H1 (cell line): ENCODE measurements at regions not wholly inside any gene's neighbourhood (a gene's known extent, or its start where the extent isn't known, plus 50 kb on each side); places are given as distances from the start of the nearest gene placed in this dataset.

Experiments
- CTCF ChIA-PET: fragments of 300-600 bp; sonication (Branson Sonifier 250); formaldehyde crosslinking; loops from one replicate; lab custom pipeline; 2021; ENCODE audit not compliant: partially characterized antibody; lab: Charles Lee
- POLR2A ChIA-PET: fragments of 300-600 bp; sonication (Branson Sonifier 250); formaldehyde crosslinking; loops from one replicate; lab custom pipeline; 2021; ENCODE audit warnings: inconsistent platforms; ENCODE audit not compliant: partially characterized antibody; lab: Charles Lee
- DNase-seq, 2 experiments: peaks; one replicate each; pipeline versions ENCODE4 v3.0.0 to v3.0.0-alpha.2; 2010 to 2022; ENCODE audit warnings: low spot score in 2 of 2, low read depth in 1 of 2, mixed read lengths in 1 of 2
- FAIRE-seq: peaks from 2 replicates; lab custom pipeline; 2011; peaks lifted over from hg19 to GRCh38; lab: Jason Lieb, UNC
- H2AFZ ChIP-seq: 2 replicates; pipeline ENCODE4 v1.8.1; 2012; ENCODE audit warnings: low read length, inconsistent platforms
- H2AK5ac ChIP-seq: 2 replicates; pipeline ENCODE4 v1.6.1; 2013; ENCODE audit warnings: low read depth, low read length
- H2BK120ac ChIP-seq: replicated peaks from 2 replicates; pipeline ENCODE3; 2013; ENCODE audit warnings: low read depth, low read length, inconsistent platforms
- H2BK12ac ChIP-seq: 2 replicates; pipeline ENCODE4 v1.6.1; 2013; ENCODE audit warnings: low read depth, low read length
- H2BK15ac ChIP-seq: 2 replicates; pipeline ENCODE4 v1.6.1; 2013; ENCODE audit warnings: low read length
- H2BK20ac ChIP-seq: 2 replicates; pipeline ENCODE4 v1.6.1; 2013; ENCODE audit warnings: low read length
- H2BK5ac ChIP-seq: 2 replicates; pipeline ENCODE4 v1.6.1; 2013; ENCODE audit warnings: low read depth, low read length
- H3K14ac ChIP-seq: 2 replicates; pipeline ENCODE4 v1.6.1; 2013; ENCODE audit warnings: inconsistent platforms; ENCODE audit not compliant: insufficient read length
- H3K18ac ChIP-seq: 2 replicates; pipeline ENCODE4 v1.6.1; 2013; ENCODE audit warnings: low read length; ENCODE audit errors: extremely low read depth
- H3K23ac ChIP-seq: 2 replicates; pipeline ENCODE4 v1.6.1; 2013; ENCODE audit warnings: inconsistent platforms; ENCODE audit not compliant: insufficient read length
- H3K23me2 ChIP-seq: 2 replicates; pipeline ENCODE4 v1.6.1; 2013; ENCODE audit warnings: low read depth, low read length
- H3K27ac ChIP-seq: 2 replicates; pipeline ENCODE4 v1.6.1; 2011; ENCODE audit warnings: low read depth, low read length, inconsistent platforms
- H3K27me3 ChIP-seq, 4 experiments: replicated peaks in 1 of 4; 1 replicate in 1 of 4; 2 replicates in 3 of 4; pipeline versions ENCODE4 v1.6.1 to v1.8.1; 2011 to 2013; ENCODE audit warnings: low read length in 3 of 4, mild to moderate bottlenecking in 3 of 4, inconsistent platforms in 2 of 4, mixed read lengths in 2 of 4, moderate library complexity in 1 of 4; ENCODE audit not compliant: control insufficient read depth in 3 of 4, insufficient read depth in 3 of 4; ENCODE audit errors: extremely low read depth in 1 of 4
- H3K36me3 ChIP-seq, 4 experiments: 2 replicates each; pipeline versions ENCODE4 v1.6.1 to v1.8.1; 2011 to 2013; ENCODE audit warnings: mild to moderate bottlenecking in 4 of 4, low read length in 3 of 4, moderate library complexity in 2 of 4, control low read depth in 1 of 4, inconsistent platforms in 1 of 4; ENCODE audit not compliant: insufficient read depth in 4 of 4, control insufficient read depth in 2 of 4
- H3K4ac ChIP-seq: replicated peaks from 2 replicates; pipeline ENCODE3; 2013; ENCODE audit warnings: low read length, low read depth, mixed read lengths, inconsistent platforms; ENCODE audit not compliant: insufficient read length
- H3K4me1 ChIP-seq, 4 experiments: replicated peaks in 1 of 4; 1 replicate in 1 of 4; 2 replicates in 3 of 4; pipeline versions ENCODE4 v1.6.1 to v1.8.1; 2011 to 2013; ENCODE audit warnings: low read length in 3 of 4, inconsistent platforms in 2 of 4, mixed read lengths in 1 of 4; ENCODE audit not compliant: insufficient read depth in 4 of 4, control insufficient read depth in 3 of 4
- H3K4me2 ChIP-seq, 2 experiments: 2 replicates each; pipeline versions ENCODE4 v1.6.1 to v1.8.1; 2011 to 2013; ENCODE audit warnings: low read depth in 2 of 2, low read length in 2 of 2, control low read depth in 1 of 2, inconsistent platforms in 1 of 2, mild to moderate bottlenecking in 1 of 2; ENCODE audit not compliant: insufficient read depth in 1 of 2
- H3K4me3 ChIP-seq, 4 experiments: fragments of 200-600, 300-600 bp in 1 of 4; sonication (generic), shearing (Covaris generic), sonication (Bioruptor Twin) in 1 of 4; 2 replicates each; pipeline versions ENCODE4 v1.5.1 to v1.8.1; 2011 to 2016; ENCODE audit warnings: low read length in 4 of 4, low read depth in 3 of 4, control low read depth in 2 of 4, inconsistent platforms in 2 of 4, mild to moderate bottlenecking in 2 of 4, mixed read lengths in 1 of 4, moderate library complexity in 1 of 4; ENCODE audit not compliant: insufficient read depth in 2 of 4; ENCODE audit errors: extremely low read depth in 1 of 4
- H3K56ac ChIP-seq: replicated peaks from 2 replicates; pipeline ENCODE3; 2013; ENCODE audit warnings: low read depth, mild to moderate bottlenecking, mixed read lengths, low read length, inconsistent platforms; ENCODE audit not compliant: insufficient read length
- H3K79me1 ChIP-seq: 2 replicates; pipeline ENCODE4 v1.6.1; 2013; ENCODE audit warnings: low read depth, low read length, control low read depth
- H3K79me2 ChIP-seq, 2 experiments: 2 replicates each; pipeline versions ENCODE4 v1.6.1 to v1.8.1; 2012 to 2013; ENCODE audit warnings: low read length in 2 of 2, mild to moderate bottlenecking in 2 of 2, inconsistent platforms in 1 of 2; ENCODE audit not compliant: insufficient read depth in 2 of 2, control insufficient read depth in 1 of 2
- H3K9ac ChIP-seq, 4 experiments: replicated peaks in 1 of 4; 1 replicate in 1 of 4; 2 replicates in 3 of 4; pipeline versions ENCODE4 v1.6.1 to v1.8.1; 2011 to 2013; ENCODE audit warnings: low read depth in 3 of 4, low read length in 3 of 4, control low read depth in 2 of 4, mild to moderate bottlenecking in 2 of 4, moderate library complexity in 2 of 4, inconsistent platforms in 1 of 4; ENCODE audit errors: extremely low read depth in 1 of 4
- H3K9me3 ChIP-seq, 2 experiments: 2 replicates each; pipeline versions ENCODE4 v1.6.1 to v1.8.1; 2012 to 2013; ENCODE audit warnings: mild to moderate bottlenecking in 2 of 2, moderate library complexity in 2 of 2, control low read depth in 1 of 2, inconsistent platforms in 1 of 2, low read depth in 1 of 2, low read length in 1 of 2, mixed read lengths in 1 of 2; ENCODE audit not compliant: insufficient read depth in 2 of 2
- H4K20me1 ChIP-seq, 2 experiments: replicated peaks in 1 of 2; 2 replicates each; pipeline versions ENCODE3 to v1.8.1; 2011 to 2013; ENCODE audit warnings: inconsistent platforms in 2 of 2, low read length in 2 of 2, mild to moderate bottlenecking in 1 of 2; ENCODE audit not compliant: insufficient read depth in 2 of 2, control insufficient read depth in 1 of 2
- H4K5ac ChIP-seq: 2 replicates; pipeline ENCODE4 v1.6.1; 2013; ENCODE audit warnings: low read length, low read depth, mixed read lengths, inconsistent platforms; ENCODE audit not compliant: insufficient read length
- H4K8ac ChIP-seq: 2 replicates; pipeline ENCODE4 v1.8.0; 2013; ENCODE audit warnings: mild to moderate bottlenecking, moderate library complexity, low read length, inconsistent platforms; ENCODE audit not compliant: insufficient read depth; ENCODE audit errors: extremely low read depth
- H4K91ac ChIP-seq: replicated peaks from 2 replicates; pipeline ENCODE3; 2013; ENCODE audit warnings: low read length, mixed read lengths, inconsistent platforms; ENCODE audit not compliant: insufficient read length
- ATF3 ChIP-seq: IDR thresholded peaks from 2 replicates; pipeline ENCODE4 v1.6.1; 2011; ENCODE audit warnings: low read depth, mild to moderate bottlenecking, low read length; ENCODE audit not compliant: insufficient read depth
- CHD1 ChIP-seq: IDR thresholded peaks from 2 replicates; pipeline ENCODE4 v1.6.1; 2012; ENCODE audit warnings: low read depth, low read length, improper control_type of control experiment
- WGBS, 2 experiments: shearing (Covaris generic) in 1 of 2; methylation state at CpG; one replicate each; pipeline versions ENCODE4 v1.1.6 to v1.1.7; 2013 to 2015; ENCODE audit warnings: low lambda C conversion rate in 2 of 2, mixed read lengths in 2 of 2, inconsistent platforms in 1 of 2, low coverage in 1 of 2, missing lambda C conversion rate in 1 of 2; ENCODE audit not compliant: insufficient replicate concordance in 2 of 2, insufficient coverage in 1 of 2, insufficient read length in 1 of 2; ENCODE audit errors: extremely low coverage in 1 of 2, missing lambda C conversion rate in 1 of 2; 5-methylcytosine and 5-hydroxymethylcytosine counted together

GRCh38 chrX:7351926-7352325, 204.0 kb upstream of the PUDP start:
- H3K9me3 ChIP-seq, result no peaks in the 10 kb centered on the region
- no peak overlapping the region for H2BK12ac ChIP-seq
- no peak overlapping the region for H4K5ac ChIP-seq
- no peak overlapping the region for H4K8ac ChIP-seq
- CTCF ChIA-PET, result no interaction called here
- no peak overlapping the region for H2BK5ac ChIP-seq
- no peak overlapping the region for H3K4me3 ChIP-seq
- no peak overlapping the region for H3K56ac ChIP-seq
- no peak overlapping the region for H3K18ac ChIP-seq
- no peak overlapping the region for H4K91ac ChIP-seq
- no peak overlapping the region for H2BK120ac ChIP-seq
- POLR2A ChIA-PET, result no interaction called here
- H3K27me3 ChIP-seq, result no peaks in the 10 kb centered on the region
- no peaks in the 10 kb centered on the region for H3K79me1 ChIP-seq
- H3K79me2 ChIP-seq, result no peaks in the 10 kb centered on the region
- no peaks in the 10 kb centered on the region for H3K36me3 ChIP-seq
- H3K27ac ChIP-seq, result no peak overlapping the region
- no peak overlapping the region for H2AFZ ChIP-seq
- no peak overlapping the region for H3K14ac ChIP-seq
- H2BK15ac ChIP-seq, result no peak overlapping the region
- H3K4me2 ChIP-seq, result no peak overlapping the region; a peak in 1 of 4 replicates
- no peak overlapping the region for H3K9ac ChIP-seq
- H2AK5ac ChIP-seq, result no peak overlapping the region
- peaks cover 0 to 6% (median 5%) of the 10 kb centered on the region in 4 experiments; a peak in 3 of 7 replicates for H3K4me1 ChIP-seq
- no peak for FAIRE-seq
- no peak overlapping the region for H3K4ac ChIP-seq
- no CpG with 5 or more reads among the region's 1 CpG for WGBS, 2 experiments
- no peak for DNase-seq
- no peak overlapping the region for H3K23ac ChIP-seq
- no peak overlapping the region for H2BK20ac ChIP-seq
- H3K23me2 ChIP-seq, result no peaks in the 10 kb centered on the region
- no peaks in the 10 kb centered on the region for H4K20me1 ChIP-seq
- TF ChIP-seq ATF3, result no peak
- TF ChIP-seq CHD1, result no peak
